AG09319 (cell line): ENCODE measurements at regions not wholly inside any gene's neighbourhood (a gene's known extent, or its start where the extent isn't known, plus 50 kb on each side); places are given as distances from the start of the nearest gene placed in this dataset.
"Not testable (repeated sequence)": the region's sequence is repeated elsewhere in the genome, so short reads cannot be mapped to it uniquely, and the experiment has no call there.

ENCODE experiments used
- DNase-seq: peaks from one replicate; pipeline ENCODE4 v3.0.0-alpha.2; 2010; ENCODE audit warnings: low read depth; ENCODE audit errors: extremely low read depth
- TF ChIP-seq, protein P1 (sequence below): IDR thresholded peaks from 2 replicates; pipeline ENCODE4 v1.5.1; 2011; ENCODE audit warnings: low read depth, mild to moderate bottlenecking, inconsistent platforms, low read length, moderate library complexity

DNA sequence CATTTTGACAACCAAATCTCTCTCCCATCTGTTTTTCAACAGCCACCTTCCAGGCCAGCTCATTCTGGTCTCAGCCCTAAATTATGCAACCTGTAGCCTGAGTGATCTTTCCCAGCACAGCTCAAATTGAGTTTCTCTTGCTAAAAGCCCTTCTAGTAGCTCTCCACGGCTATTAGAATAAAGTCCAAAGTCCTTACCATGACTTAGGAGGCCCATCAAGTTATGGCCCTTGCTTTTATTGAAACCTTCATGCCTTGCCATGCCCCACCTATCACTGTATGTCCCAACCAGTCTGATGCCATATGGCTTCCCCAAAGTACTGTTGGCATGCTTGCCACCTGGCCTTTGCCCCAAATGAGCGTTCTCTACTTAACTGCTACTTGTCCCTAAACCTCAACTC, 303.5 kb upstream of the GADL1 start:
- no peak for DNase-seq
- TF ChIP-seq, protein P1, sequence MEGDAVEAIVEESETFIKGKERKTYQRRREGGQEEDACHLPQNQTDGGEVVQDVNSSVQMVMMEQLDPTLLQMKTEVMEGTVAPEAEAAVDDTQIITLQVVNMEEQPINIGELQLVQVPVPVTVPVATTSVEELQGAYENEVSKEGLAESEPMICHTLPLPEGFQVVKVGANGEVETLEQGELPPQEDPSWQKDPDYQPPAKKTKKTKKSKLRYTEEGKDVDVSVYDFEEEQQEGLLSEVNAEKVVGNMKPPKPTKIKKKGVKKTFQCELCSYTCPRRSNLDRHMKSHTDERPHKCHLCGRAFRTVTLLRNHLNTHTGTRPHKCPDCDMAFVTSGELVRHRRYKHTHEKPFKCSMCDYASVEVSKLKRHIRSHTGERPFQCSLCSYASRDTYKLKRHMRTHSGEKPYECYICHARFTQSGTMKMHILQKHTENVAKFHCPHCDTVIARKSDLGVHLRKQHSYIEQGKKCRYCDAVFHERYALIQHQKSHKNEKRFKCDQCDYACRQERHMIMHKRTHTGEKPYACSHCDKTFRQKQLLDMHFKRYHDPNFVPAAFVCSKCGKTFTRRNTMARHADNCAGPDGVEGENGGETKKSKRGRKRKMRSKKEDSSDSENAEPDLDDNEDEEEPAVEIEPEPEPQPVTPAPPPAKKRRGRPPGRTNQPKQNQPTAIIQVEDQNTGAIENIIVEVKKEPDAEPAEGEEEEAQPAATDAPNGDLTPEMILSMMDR, result no peak

DNA sequence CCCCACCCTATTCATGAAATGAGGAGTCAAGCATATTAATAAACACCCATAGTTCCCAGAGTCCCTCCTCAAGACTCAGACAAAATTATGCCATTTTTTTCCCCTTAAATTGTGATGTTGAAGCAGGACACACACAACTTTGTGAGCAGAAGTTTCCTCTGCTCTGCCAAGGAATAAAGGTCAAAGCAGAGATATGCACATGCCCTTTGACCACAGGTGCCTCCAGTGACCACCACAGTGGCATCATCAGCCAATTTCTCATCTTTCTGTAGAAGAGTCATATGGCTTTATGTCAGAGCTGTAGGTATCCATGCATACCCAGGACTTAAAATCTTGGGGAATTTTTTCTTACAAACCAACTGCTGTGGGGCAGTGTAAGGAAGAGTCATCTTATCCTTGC, 304.4 kb upstream of the GADL1 start:
- TF ChIP-seq, protein P1, result no peak
- DNase-seq, result no peak

DNA sequence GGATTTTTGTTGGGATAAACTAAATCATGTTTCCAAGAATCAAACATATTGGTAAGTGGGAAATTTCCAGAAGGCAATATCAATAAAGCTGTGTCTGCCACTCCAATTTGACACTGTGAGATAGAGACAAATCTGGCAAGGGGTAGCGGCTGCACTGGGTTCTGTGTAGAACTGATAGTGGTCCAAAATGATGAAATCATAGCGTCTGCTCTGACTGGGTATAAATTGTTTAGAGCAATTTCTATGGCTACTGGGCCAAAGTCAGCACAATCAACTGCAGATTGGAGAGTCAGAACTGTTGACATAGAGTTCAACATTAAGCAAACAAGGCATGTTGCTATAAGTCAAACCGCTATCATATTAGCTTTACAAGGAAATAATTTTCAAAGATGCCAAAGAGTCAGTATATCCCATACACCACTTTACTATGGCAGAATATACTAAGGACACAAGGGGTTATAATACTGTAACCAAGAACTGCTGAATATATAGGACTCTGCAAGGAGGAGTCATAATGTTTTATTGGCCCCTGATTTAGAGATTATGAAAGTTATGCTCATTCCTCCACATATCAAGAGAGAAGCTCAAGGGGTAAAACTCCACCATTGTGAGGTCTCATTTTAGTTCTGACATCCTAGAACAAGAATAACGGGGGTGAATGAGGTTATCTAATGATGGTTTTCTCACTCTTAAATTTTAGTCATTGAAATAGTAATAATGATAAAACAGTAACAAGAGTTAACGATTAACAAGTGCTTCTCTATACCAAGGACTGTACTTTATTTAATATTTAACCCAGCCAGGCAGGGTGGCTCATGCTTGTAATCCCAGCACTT, 309.7 kb upstream of the GADL1 start:
- TF ChIP-seq, protein P1, result no peak
- DNase-seq, result no peak

DNA sequence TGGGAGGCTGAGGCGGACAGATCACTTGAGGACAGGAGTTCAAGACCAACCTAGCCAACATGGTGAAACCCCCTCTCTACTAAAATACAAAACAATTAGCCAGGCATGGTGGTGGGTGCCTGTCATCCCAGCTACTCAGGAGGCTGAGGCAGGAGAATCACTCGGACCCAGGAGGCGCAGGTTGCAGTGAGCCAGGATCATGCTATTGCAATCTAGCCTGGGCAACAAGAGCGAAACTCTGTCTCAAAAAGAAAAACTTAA, 310.3 kb upstream of the GADL1 start:
- not testable (repeated sequence) for DNase-seq

DNA sequence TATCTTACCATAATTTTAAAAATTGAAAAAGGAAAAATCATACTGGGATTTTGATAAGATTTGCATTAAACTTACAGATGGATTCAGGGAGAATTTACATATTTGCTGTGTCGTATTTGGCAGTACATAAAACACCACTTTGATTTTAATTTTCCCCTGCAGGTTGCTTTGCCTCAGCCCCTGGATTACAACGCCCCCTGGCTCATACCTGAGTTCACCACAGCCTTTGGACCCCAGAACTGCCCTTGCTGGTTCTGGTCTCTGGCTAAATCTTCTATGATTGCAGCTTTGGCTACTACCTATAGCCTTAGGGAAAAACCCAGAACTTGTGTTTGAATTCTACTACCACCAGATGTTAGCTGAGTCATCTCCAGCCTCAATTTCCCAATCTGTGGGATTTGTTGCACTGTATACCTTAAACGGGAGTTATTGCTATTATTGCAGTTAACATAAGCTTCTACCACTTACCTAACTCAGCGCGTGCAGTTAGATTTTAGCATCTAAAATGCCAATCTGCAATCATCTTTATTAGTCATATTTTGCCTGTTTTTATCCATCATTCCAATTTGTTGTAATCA, 315.7 kb upstream of the GADL1 start:
- TF ChIP-seq, protein P1, result peak; percentile 0
- no peak for DNase-seq

DNA sequence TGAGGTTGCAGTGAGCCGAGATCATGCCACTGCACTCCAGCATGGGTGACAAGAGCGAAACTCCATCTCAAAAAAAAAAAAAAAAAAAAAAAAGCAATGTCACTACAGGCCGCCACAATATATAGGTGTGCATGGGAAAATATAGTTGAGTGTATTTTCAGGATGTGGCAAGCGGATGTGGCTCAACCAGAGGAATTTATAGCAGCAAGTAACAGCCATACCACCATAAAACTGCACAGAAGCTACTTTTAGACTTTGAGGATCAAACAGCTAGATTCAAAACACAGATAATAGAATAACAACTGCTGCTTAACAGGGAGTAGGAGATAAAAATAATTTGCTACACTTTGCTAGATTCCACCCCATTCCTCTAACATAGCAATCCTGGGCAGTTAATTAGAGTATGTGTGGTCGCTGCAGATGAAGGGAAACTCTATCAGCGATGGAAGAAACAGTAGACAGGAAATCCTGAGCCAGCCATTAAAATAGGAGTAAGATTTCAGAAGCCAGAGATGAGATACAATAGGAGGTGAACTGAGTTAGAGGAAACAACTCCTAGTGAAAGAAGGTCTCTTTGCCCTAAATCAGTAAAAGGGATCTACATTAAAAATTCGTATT, 318.7 kb upstream of the STT3B start:
- TF ChIP-seq, protein P1, result no peak
- no peak for DNase-seq

DNA sequence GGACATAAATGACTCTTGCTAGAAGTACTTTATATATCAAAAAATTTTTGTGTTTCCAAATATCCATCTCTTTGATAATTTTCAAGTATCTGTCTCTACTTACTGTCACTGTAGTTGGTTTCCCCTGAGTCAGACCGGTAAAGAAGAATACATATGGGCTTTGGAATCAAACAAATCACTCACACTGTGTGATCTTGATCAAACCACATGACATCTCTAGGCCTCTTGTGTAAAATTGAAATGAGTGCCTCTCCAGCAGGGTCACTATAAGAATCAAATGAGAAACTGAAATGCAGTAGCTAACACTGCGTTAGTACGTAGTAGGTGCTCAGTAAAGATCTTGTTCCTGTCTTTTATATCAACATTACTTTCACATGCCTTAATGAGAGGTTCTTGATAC, 314.6 kb upstream of the STT3B start:
- DNase-seq, result no peak
- TF ChIP-seq, protein P1, result no peak
